NCI-H1092 (cell line): ENCODE measurements at regions not wholly inside any gene's neighbourhood (a gene's known extent, or its start where the extent isn't known, plus 50 kb on each side); places are given as distances from the start of the nearest gene placed in this dataset.
"Not testable (repeated sequence)": the region's sequence is repeated elsewhere in the genome, so short reads cannot be mapped to it uniquely, and the experiment has no call there.

Experiments
- DNase-seq: peaks from one replicate; lab custom pipeline; 2025; lab: John Stamatoyannopoulos, UW

DNA sequence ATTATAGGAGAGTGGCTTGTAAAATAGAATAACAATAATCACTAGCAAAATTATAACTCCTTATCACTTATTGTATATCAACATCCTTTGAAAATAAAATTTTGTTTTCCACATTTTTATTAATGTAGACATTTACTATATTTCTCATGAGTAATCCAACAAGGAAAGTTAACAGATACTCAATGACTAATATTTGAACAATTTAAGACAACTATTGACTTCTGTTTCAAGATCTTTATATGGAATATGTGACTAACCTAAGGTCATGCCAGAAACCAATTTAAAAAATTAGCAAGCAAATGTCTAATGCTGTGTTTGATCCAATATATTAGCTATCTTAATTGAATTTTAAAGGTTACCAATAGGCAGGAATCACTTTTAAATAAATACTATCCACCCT is 638.5 kb upstream of the FLRT2 start:
- DNase-seq: no peak

DNA sequence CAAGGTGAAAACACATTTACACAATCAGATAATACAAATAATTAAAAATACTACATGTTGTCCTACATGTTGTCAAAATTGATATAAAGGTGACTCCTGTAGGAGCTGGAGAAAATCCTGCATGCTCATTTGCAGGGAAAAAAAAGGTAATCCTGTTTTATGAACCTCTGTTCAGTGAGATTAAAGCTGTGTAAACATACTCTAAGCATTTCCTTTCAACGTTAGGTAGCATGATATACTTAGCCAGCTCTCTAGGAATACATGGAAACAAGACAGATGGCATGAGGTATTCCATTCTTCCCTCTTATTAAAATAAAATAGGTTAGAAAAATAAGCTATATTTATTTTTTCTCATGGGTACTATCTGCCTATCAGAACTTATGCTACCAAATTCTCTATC is 635.7 kb upstream of the FLRT2 start:
- DNase-seq: peak; percentile 19

- DNase-seq: no peak
Observed at GRCh38 chr14:84922370-84922769, 607.6 kb upstream of the FLRT2 start.

DNA sequence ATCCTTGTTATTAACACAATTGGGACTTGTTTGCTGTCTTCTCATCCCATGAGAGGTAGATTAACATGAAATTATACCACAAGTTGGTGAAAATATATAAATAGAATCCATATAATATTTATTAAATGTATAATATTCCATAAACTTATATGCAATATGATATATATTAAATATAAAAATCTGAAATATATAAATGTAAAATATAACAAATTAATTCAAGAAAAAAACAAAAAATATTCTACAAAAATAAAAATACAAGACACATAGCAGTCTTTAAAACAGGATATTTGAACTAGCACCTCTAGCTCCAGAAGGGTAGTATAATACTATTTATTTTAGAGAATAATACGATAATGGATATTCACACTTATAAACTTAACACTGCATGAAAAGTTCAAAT is 603.3 kb upstream of the FLRT2 start:
- no peak for DNase-seq

GRCh38 chr14:84927096-84927827 is 602.7 kb upstream of the FLRT2 start:
- no peak for DNase-seq

DNA sequence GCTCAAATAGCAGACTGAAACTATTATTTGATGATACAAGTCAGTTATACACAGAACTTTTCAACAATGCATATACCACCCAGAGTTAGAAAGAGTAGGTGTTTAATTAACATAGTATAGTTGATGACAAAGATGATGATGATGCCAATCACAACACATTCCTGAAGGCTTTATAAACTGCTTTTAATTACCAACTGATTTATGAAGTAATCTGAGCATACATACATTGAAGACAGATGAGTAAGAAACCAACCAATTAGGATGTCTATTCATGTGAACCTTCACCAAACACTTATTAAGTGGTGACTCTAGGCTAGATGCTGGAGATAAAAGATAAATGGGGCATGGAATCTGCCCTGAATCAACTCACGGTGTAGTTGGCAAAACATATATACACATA is 600.9 kb upstream of the FLRT2 start:
- DNase-seq: no peak

GRCh38 chr14:84929834-84930233 is 600.1 kb upstream of the FLRT2 start:
- no peak for DNase-seq

GRCh38 chr14:84937016-84937415 is 592.9 kb upstream of the FLRT2 start:
- DNase-seq: no peak

DNA sequence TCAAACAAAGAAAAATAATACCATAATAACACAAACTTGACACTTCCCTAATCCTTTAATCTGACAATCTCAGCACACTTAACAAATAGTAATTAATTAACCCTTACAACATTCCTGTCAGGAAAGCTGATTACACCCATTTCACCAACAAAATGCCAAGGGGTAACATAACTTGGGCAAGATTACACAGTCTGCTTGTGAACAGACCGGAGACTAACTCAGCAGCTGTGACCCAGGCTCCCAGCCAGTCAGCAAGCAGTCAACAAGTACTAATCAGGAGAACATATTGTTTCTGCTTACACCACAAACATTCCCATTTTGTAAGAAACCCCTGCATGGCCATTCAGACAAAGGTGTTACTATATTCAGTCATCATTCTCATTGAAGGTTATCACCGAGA is 592.5 kb upstream of the FLRT2 start:
- no peak for DNase-seq

DNA sequence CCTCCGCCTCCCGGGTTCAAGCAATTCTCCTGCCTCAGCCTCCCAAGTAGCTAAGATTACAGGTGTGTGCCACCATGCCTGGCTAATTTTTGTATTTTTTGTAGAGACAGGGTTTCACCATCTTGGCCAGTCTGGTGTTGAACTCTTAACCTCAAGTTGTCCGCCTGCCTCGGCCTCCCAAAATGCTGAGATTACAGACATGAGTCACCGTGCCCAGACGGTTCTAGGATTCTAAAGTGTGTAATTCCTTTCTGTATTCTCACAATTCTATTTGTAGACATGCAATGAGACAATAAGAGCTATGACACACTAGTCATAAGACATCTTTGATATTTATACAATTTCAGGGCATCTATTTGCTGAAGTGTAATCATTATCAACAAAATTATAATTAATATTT is 585.0 kb upstream of the FLRT2 start:
- not testable (repeated sequence) for DNase-seq

DNA sequence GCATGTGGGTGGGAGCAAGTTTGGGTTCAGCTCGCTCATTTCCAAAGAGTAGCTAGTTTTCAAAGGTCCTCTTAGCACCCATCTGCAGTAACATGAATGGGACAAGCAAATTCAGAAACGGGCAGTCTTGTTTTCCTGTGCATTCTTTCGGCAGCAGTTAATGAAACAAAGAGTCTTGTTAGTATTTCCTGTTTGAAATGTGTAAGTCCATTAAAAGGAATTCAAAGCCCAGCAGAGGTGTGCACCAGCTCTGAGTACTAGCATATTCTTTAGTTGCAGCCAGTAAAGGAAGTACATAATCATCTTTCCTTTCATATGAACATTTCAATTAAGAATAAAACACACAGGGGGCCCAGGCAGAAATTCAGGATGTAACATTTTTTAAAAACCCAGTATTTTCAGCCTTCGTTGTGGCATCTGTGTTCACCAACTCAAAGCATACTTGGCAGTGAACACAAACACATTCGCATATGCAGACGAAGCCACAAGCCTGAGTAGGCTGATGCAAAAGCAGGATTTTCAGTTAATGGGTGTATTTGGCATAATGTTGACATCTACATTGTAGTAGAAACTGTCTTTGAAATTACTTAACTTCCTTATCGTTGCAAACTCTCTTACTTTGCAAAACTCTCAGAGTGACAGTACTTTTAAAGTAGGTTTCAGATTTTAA is 570.0 kb upstream of the FLRT2 start:
- no peak for DNase-seq

DNA sequence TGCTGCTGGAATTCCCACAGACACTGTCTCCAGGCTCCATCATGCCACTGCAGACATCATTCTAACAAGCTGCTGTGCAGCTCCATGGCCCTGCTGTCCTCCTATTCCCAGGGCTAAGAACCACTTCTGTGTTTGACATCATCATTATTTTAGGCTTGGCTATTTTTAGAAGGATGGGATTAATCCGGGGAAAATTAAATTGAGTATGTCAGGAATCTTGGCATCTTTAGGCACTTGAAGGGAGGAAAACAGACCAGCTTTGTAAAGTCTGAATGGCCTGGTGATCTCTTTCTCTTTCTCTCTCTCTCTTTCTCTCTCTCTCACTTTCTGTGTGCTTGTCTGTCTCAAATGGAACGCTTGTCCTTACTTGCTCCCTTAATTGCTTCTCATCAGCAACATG is 568.3 kb upstream of the FLRT2 start:
- DNase-seq: no peak

DNA sequence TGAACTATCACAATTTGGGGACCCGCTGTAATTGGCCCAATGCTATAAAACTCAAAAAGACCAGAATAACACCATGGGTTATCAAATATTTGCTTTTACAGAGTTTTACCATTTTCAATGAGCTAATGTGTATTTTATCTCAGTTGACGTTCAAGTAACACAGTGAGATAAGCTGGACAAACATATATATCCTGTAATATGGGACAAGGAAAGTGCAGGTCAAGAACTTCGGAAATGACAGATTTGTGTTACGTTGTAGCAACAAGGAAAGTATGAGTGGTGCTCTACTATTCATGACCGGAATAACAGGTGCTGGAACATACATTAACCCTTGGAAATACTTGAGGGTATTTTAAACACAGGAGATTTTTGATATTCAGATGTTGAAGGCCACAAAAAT is 566.4 kb upstream of the FLRT2 start:
- DNase-seq: no peak

GRCh38 chr14:84965279-84965678 is 564.7 kb upstream of the FLRT2 start:
- no peak for DNase-seq

DNA sequence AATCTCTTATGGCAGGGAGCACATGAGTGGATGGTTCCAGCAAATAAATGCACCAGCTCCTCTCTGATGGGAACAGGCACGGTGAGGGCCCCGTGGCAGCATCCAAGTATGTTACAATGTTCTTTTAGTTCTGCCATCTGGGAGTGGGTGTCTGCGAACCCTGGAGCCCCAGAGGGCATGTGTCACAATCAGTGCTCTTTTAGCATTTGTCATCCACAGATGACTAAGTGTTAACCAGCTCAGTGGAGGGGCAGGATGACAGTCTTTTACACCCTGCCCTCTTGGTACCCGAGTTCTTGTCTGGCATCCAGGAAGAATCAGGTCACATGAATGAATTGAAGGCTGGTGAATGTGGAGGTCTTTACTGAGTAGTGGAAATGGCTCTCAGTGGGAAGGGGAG is 560.4 kb upstream of the FLRT2 start:
- no peak for DNase-seq

DNA sequence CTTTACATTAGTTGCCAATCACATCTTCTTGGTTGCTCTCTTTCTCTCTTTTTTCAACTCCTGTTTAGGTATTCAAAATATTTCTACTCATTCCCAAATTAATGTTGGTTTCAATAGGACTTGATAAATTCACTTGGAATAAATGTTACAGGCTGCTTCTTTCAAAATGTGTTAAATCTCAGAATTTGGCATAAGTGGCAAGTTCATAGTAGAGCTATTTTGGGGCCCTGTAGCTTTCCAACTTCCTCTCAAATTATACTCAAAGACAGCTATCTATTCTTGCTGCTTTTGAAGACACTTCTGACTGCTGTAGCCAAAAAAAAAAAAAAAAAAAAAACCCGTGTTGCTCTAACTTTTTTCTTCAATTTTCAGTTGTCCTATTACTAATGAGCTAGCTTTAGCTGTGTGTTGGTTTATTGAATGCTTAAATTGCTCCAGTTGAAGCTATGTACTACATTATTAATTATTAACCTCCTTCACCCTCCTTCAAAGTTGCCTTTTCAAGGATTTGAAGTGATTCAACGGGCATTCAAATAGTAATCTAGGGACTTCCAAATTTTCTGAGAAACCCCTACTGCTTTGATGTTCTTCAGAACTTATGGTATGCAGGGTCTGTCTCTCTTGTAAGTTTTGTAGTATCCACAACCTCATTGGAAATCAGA is 554.6 kb upstream of the FLRT2 start:
- no peak for DNase-seq

GRCh38 chr14:84976805-84977204 is 553.1 kb upstream of the FLRT2 start:
- DNase-seq: no peak

DNA sequence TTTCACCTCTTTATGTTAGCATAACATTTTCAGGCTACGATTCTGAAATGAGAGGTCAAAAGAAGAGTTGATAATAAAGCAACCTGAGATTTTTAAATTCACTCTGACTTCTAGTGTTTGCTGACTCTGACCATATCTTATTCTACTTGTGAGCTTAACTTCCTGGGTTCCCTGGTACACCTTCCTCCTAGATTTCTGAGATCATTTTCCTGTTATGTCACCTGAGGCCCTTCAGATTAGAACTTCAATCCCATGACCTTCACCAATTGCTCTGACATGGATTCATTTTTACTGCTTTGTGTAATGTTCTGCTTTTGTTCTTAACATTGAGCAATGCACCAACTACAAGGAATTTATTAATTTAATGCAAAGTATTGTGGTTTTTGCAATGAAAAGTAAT is 542.9 kb upstream of the FLRT2 start:
- DNase-seq: no peak

DNA sequence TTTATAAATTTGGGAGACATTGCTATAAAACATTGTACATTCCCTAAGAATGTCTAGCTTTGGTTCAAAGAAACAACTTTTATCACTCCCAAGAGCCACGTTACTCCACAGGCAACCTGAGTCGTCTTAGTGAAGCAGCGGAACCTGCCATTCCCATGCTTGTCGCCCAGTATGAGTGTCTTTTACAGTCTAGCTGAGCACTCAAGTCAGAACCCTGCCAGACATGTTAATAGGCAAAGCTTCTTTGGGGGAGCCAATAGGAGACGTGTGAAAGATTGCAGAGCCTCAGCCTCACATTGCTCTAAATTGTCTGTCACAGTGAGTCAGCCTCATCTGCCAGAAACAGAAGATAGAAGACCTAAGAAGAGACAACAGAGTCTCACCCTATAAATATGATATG is 541.6 kb upstream of the FLRT2 start:
- DNase-seq: no peak

DNA sequence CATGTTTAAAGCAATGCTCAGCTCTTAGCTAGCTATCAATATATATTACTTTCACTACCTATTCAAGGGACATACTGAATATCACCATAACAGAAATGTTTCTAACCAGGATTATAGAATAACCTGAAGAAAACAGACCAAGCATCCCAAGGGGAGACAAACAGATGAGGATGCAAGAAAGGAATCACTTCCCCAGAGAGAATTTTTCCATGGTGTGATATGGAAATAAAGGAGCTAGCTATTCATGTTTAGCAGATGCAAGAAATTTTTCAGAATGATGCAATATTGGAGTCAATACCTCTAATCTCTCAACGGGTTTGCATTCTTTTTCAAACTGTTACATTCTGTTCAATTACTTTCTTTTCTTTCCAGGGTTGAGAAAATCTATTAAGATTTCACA is 538.9 kb upstream of the FLRT2 start:
- no peak for DNase-seq

DNA sequence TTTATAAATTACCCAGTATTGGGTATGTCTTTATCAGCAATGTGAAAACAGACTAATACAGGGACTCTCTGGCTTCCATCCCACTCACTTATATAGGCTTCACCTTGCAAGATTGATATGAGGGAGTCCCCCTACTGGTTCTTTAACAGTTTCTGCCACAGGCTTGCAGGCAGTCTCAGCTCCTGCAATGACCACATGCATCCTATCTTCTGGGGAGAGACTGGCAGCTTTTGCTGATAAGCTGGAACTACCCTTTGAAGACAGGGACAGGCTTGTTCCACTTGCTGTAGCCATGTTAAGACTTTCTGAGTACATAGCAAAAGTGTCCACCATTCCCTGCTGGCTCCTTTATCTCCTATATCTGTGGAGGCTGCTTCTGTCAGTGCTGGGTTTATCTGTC is 531.7 kb upstream of the FLRT2 start:
- no peak for DNase-seq

DNA sequence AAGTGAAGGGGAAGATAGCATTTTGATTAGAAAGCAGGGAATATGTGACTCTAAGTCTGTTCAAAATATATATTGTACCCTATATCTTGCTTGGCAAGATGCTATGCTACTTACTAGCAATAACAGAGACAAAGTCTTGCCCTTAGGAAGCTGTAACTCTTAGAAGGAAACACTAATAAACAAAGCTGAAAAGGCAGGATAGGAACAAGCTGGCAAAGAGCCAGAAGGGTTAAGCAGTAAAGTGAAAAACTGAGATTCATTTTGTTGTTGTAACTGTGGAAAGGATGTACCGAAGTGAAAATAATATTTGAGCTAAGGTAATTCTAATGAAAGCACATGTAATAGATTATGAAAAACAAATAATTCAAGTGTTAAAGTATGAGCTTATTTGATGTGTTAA is 527.1 kb upstream of the FLRT2 start:
- DNase-seq: no peak

DNA sequence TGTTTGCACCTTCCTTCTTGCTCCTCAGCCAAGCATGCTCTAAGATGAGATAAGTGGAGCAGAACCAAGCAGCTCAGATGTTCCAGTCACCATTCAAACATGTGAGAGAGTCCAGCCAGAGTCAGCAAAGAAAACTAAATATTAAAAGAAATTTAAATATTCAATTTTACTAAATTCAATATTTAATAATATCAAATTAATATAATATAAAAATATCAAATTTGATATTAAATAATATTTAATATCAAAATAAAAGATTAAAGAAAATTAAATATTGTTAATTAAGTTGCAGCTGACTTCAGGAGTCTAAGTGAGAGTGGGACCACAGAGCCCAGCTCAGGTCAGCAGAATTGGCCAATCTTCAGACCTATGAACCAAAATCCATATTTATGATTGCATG is 526.1 kb upstream of the FLRT2 start:
- no peak for DNase-seq

- DNase-seq: no peak
Observed at GRCh38 chr14:85009506-85009905, 520.4 kb upstream of the FLRT2 start.
